ENCODE measurements at regions not wholly inside any gene's neighbourhood (a gene's known extent, or its start where the extent isn't known, plus 50 kb on each side); places are given as distances from the start of the nearest gene placed in this dataset.

GRCh38 chr1:223048026-223048425 is 95.0 kb downstream of the TLR5 start:
- H3K4me1 ChIP-seq, result no peaks in the 10 kb centered on the region
- ATAC-seq, result no peak
- no peak overlapping the region for H3K27ac ChIP-seq
- 68 to 89% (median 78%) methylated on average over 2 of the region's 2 CpGs for WGBS, 4 donors
- no peaks in the 10 kb centered on the region for H3K27me3 ChIP-seq
- DNase-seq, result no peak
- intact Hi-C loops (cut with DNase I), result no loop called here
- no peak for TF ChIP-seq POLR2A (IDR thresholded peaks at IDR 0.05)
- no peak for TF ChIP-seq CTCF (IDR thresholded peaks at IDR 0.05)
- no peak overlapping the region for H3K4me3 ChIP-seq
- H3K36me3 ChIP-seq, result no peaks in the 10 kb centered on the region
- H3K9me3 ChIP-seq, result peaks cover 0 to 16% (median 0%) of the 10 kb centered on the region in 12 donors

GRCh38 chr1:223052462-223052861 is 90.6 kb downstream of the TLR5 start:
- TF ChIP-seq POLR2A (IDR thresholded peaks at IDR 0.05) (no peak), CTCF (IDR thresholded peaks at IDR 0.05) (no peak)
- Histone ChIP-seq H3K27ac (peak overlapping the region in 1 of 12 donors; percentile 69), H3K27me3 (no peaks in the 10 kb centered on the region), H3K9me3 (no peaks in the 10 kb centered on the region), H3K4me1 (no peaks in the 10 kb centered on the region), H3K36me3 (no peaks in the 10 kb centered on the region), H3K4me3 (no peak overlapping the region)
- DNase-seq (no peak), ATAC-seq (no peak)
- 94 to 99% (median 96%) methylated on average over 9 of the region's 9 CpGs for WGBS, 4 donors
- intact Hi-C loops (cut with DNase I), result no loop called here

DNA sequence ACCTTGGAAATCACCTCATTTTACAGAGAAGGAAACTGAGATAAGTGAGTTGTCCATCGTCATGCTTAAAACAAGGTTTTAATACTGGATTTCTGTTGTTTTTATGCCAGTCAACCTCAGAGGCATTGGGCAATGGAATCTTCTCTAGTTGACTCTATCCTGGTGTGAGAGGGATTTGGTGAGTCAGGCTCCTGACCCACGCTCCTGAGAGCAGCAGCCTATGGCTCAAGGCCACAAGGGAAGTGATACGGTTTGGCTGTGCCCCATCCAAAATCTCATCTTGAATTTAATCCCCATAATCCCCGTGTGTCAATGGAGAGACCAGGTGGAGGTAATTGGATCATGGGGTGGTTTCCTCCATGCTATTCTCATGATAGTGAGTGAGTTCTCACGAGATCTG is 90.1 kb downstream of the TLR5 start:
- Histone ChIP-seq H3K27me3 (no peaks in the 10 kb centered on the region), H3K4me3 (no peak overlapping the region), H3K27ac (peak overlapping the region in 1 of 12 donors; percentile 69), H3K4me1 (no peaks in the 10 kb centered on the region), H3K9me3 (no peaks in the 10 kb centered on the region), H3K36me3 (no peaks in the 10 kb centered on the region)
- 85 to 91% (median 90%) methylated on average over 5 of the region's 5 CpGs for WGBS, 4 donors
- intact Hi-C loops (cut with DNase I), result no loop called here
- ATAC-seq (no peak), DNase-seq (no peak)
- TF ChIP-seq CTCF (IDR thresholded peaks at IDR 0.05), result no peak
- no peak for TF ChIP-seq POLR2A (IDR thresholded peaks at IDR 0.05)

DNA sequence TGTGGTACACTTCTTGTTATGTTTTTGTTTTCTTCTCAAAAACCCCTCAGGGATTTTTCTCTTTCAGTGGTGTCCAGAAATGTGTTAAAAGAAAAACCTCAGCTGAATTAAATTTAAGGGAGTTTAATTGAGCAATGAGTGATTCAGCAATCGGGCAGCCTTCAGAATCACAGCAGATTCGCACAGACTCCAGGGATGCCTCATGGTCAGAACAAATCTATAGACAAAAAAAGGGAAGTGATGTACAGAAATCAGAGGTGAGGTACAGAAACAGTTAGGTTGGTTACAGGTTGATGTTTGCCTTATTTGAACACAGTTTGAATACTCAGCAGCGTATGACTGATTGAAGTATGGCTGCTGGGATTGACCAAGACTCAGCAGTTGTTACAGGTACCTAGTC is 86.2 kb downstream of the TLR5 start:
- H3K4me1 ChIP-seq, result no peaks in the 10 kb centered on the region
- no peaks in the 10 kb centered on the region for H3K36me3 ChIP-seq
- 91 to 97% (median 95%) methylated on average over 3 of the region's 3 CpGs for WGBS, 4 donors
- DNase-seq (no peak), ATAC-seq (no peak)
- H3K27ac ChIP-seq, result peak overlapping the region in 1 of 12 donors; percentile 60
- no peak overlapping the region for H3K4me3 ChIP-seq
- no peaks in the 10 kb centered on the region for H3K9me3 ChIP-seq
- TF ChIP-seq POLR2A (IDR thresholded peaks at IDR 0.05), result no peak
- no peak for TF ChIP-seq CTCF (IDR thresholded peaks at IDR 0.05)
- intact Hi-C loops (cut with DNase I), result no loop called here
- no peaks in the 10 kb centered on the region for H3K27me3 ChIP-seq

All from heart left ventricle (tissue), 16 donors.